ENCODE measurements at regions not wholly inside any gene's neighbourhood (a gene's known extent, or its start where the extent isn't known, plus 50 kb on each side); places are given as distances from the start of the nearest gene placed in this dataset.
A peak's percentile ranks its signal among the peaks of the same experiment; 100 is the strongest.

- no peaks in the 10 kb centered on the region for H3K4me1 Mint-ChIP-seq
- no peak overlapping the region for H3K4me2 ChIP-seq
- no peaks in the 10 kb centered on the region for H4K20me1 ChIP-seq (ENCODE audit: low read depth)
Observed at GRCh38 chr1:55861676-55862340, 646.6 kb upstream of the USP24 start.

GRCh38 chr1:55860798-55861519, 645.8 kb upstream of the USP24 start:
- Histone ChIP-seq H3K9me3 (ENCODE audit: low read depth) (no peaks in the 10 kb centered on the region), H3K9ac (no peak overlapping the region), H3K27ac (no peak overlapping the region), H3K79me2 (ENCODE audit: low read depth) (no peaks in the 10 kb centered on the region), H3K4me3 (no peak overlapping the region), H3K27me3 (no peaks in the 10 kb centered on the region), H3K4me1 (no peaks in the 10 kb centered on the region), H3K4me2 (no peak overlapping the region), H4K20me1 (ENCODE audit: low read depth) (no peaks in the 10 kb centered on the region), H3F3A (ENCODE audit: low read depth) (no peaks in the 10 kb centered on the region), H2AFZ (replicated peaks) (no peak overlapping the region), H3K36me3 (no peaks in the 10 kb centered on the region)
- Mint-ChIP-seq H3K9me3 (no peaks in the 10 kb centered on the region), H3K36me3 (no peaks in the 10 kb centered on the region), H3K27ac (no peak overlapping the region), H3K4me3 (no peak overlapping the region), H3K27me3 (ENCODE audit: insufficient read depth, low read depth) (no peaks in the 10 kb centered on the region), H3K4me1 (no peaks in the 10 kb centered on the region)
- TF ChIP-seq EZH2 (IDR thresholded peaks at IDR 0.05) (no peak), CTCF (IDR thresholded peaks at IDR 0.05) (peak; percentile 56)
- peak; percentile 53 for DNase-seq (ENCODE audit: low spot score)

More at GRCh38 chr1:55861676-55862340, 646.6 kb upstream of the USP24 start:
- no peaks in the 10 kb centered on the region for H3K27me3 Mint-ChIP-seq (ENCODE audit: insufficient read depth, low read depth)
- H3K27ac Mint-ChIP-seq: no peak overlapping the region
- Histone ChIP-seq H3K27ac (no peak overlapping the region), H3F3A (ENCODE audit: low read depth) (no peaks in the 10 kb centered on the region), H3K4me1 (no peaks in the 10 kb centered on the region), H3K9ac (no peak overlapping the region), H3K9me3 (ENCODE audit: low read depth) (no peaks in the 10 kb centered on the region), H2AFZ (replicated peaks) (no peak overlapping the region), H3K4me3 (no peak overlapping the region), H3K36me3 (no peaks in the 10 kb centered on the region), H3K27me3 (no peaks in the 10 kb centered on the region), H3K79me2 (ENCODE audit: low read depth) (no peaks in the 10 kb centered on the region)
- DNase-seq (ENCODE audit: low spot score): no peak
- H3K9me3 Mint-ChIP-seq: no peaks in the 10 kb centered on the region
- no peak for TF ChIP-seq EZH2phosphoT487 (IDR thresholded peaks at IDR 0.05)
- no peak for TF ChIP-seq CTCF (IDR thresholded peaks at IDR 0.05)
- H3K4me3 Mint-ChIP-seq: no peak overlapping the region
- H3K36me3 Mint-ChIP-seq: no peaks in the 10 kb centered on the region

- no peak overlapping the region for H2AFZ ChIP-seq (replicated peaks)
- H3K36me3 ChIP-seq: no peaks in the 10 kb centered on the region
- no peaks in the 10 kb centered on the region for H3K4me1 ChIP-seq
- no peaks in the 10 kb centered on the region for H3K9me3 Mint-ChIP-seq
- no peaks in the 10 kb centered on the region for H4K20me1 ChIP-seq (ENCODE audit: low read depth)
- no peaks in the 10 kb centered on the region for H3K36me3 Mint-ChIP-seq
- no peaks in the 10 kb centered on the region for H3K79me2 ChIP-seq (ENCODE audit: low read depth)
- no peaks in the 10 kb centered on the region for H3K27me3 ChIP-seq
- H3F3A ChIP-seq (ENCODE audit: low read depth): no peaks in the 10 kb centered on the region
- no peak overlapping the region for H3K27ac Mint-ChIP-seq
- no peak overlapping the region for H3K9ac ChIP-seq
- no peak overlapping the region for H3K27ac ChIP-seq
- H3K9me3 ChIP-seq (ENCODE audit: low read depth): no peaks in the 10 kb centered on the region
- H3K4me2 ChIP-seq: no peak overlapping the region
- no peaks in the 10 kb centered on the region for H3K4me1 Mint-ChIP-seq
- H3K27me3 Mint-ChIP-seq (ENCODE audit: insufficient read depth, low read depth): no peaks in the 10 kb centered on the region
- no peak for DNase-seq (ENCODE audit: low spot score)
- no peak overlapping the region for H3K4me3 Mint-ChIP-seq
- H3K4me3 ChIP-seq: no peak overlapping the region
- TF ChIP-seq CTCF (IDR thresholded peaks at IDR 0.05) (no peak), EZH2 (IDR thresholded peaks at IDR 0.05) (no peak), EZH2phosphoT487 (IDR thresholded peaks at IDR 0.05) (no peak)
Observed at GRCh38 chr1:55860326-55860725, 645.2 kb upstream of the USP24 start.

Measured in neural progenitor cell (in vitro differentiated cells).